GM21723 (cell line): ENCODE measurements at regions not wholly inside any gene's neighbourhood (a gene's known extent, or its start where the extent isn't known, plus 50 kb on each side); places are given as distances from the start of the nearest gene placed in this dataset.
A peak's percentile ranks its signal among the peaks of the same experiment; 100 is the strongest.
"Not testable (repeated sequence)": the region's sequence is repeated elsewhere in the genome, so short reads cannot be mapped to it uniquely, and the experiment has no call there.

Experiments used
- ATAC-seq: cut with Tn5 transposase; IDR thresholded peaks from one replicate; pipeline ENCODE4 v1.9.1; 2021; ENCODE audit warnings: mild to moderate bottlenecking, moderate library complexity; ENCODE audit not compliant: unreplicated experiment

GRCh38 chr4:141449927-141450326, 186.5 kb upstream of the IL15 start:
- no peak for ATAC-seq

- no peak for ATAC-seq
Measured at GRCh38 chr4:141455651-141456050, 180.7 kb upstream of the IL15 start.

GRCh38 chr4:141457653-141458052, 178.7 kb upstream of the IL15 start:
- ATAC-seq, result no peak

- ATAC-seq, result no peak
Measured at GRCh38 chr4:141458501-141458900, 177.9 kb upstream of the IL15 start.

- no peak for ATAC-seq
Measured at GRCh38 chr4:141459020-141459419, 177.4 kb upstream of the IL15 start.

- ATAC-seq, result no peak
Measured at GRCh38 chr4:141462361-141462760, 174.0 kb upstream of the IL15 start.

GRCh38 chr4:141463678-141464077, 172.7 kb upstream of the IL15 start:
- no peak for ATAC-seq

GRCh38 chr4:141464366-141464765, 172.0 kb upstream of the IL15 start:
- ATAC-seq, result no peak

GRCh38 chr4:141465171-141465570, 171.2 kb upstream of the IL15 start:
- ATAC-seq, result no peak

GRCh38 chr4:141467225-141467624, 169.2 kb upstream of the IL15 start:
- ATAC-seq, result no peak

GRCh38 chr4:141469392-141469791, 167.0 kb upstream of the IL15 start:
- no peak for ATAC-seq

GRCh38 chr4:141473026-141473540, 163.3 kb upstream of the IL15 start:
- ATAC-seq, result no peak

- no peak for ATAC-seq
Measured at GRCh38 chr4:141473952-141474351, 162.4 kb upstream of the IL15 start.

GRCh38 chr4:141480950-141481349, 155.4 kb upstream of the IL15 start:
- ATAC-seq, result no peak

GRCh38 chr4:141484298-141484697, 152.1 kb upstream of the IL15 start:
- not testable (repeated sequence) for ATAC-seq

GRCh38 chr4:141486375-141486997, 149.9 kb upstream of the IL15 start:
- ATAC-seq, result no peak

GRCh38 chr4:141497627-141498026, 138.8 kb upstream of the IL15 start:
- ATAC-seq, result peak; percentile 96

- no peak for ATAC-seq
Measured at GRCh38 chr4:141499261-141499853, 137.0 kb upstream of the IL15 start.

GRCh38 chr4:141501395-141501794, 135.0 kb upstream of the IL15 start:
- no peak for ATAC-seq

- no peak for ATAC-seq
Measured at GRCh38 chr4:141501931-141502330, 134.5 kb upstream of the IL15 start.

GRCh38 chr4:141502755-141503154, 133.6 kb upstream of the IL15 start:
- ATAC-seq, result no peak

GRCh38 chr4:141503260-141503659, 133.1 kb upstream of the IL15 start:
- no peak for ATAC-seq

- no peak for ATAC-seq
Measured at GRCh38 chr4:141511055-141511454, 125.3 kb upstream of the IL15 start.
